ENCODE measurements at regions not wholly inside any gene's neighbourhood (a gene's known extent, or its start where the extent isn't known, plus 50 kb on each side); places are given as distances from the start of the nearest gene placed in this dataset.
"Not testable (repeated sequence)": the region's sequence is repeated elsewhere in the genome, so short reads cannot be mapped to it uniquely, and the experiment has no call there.

DNA sequence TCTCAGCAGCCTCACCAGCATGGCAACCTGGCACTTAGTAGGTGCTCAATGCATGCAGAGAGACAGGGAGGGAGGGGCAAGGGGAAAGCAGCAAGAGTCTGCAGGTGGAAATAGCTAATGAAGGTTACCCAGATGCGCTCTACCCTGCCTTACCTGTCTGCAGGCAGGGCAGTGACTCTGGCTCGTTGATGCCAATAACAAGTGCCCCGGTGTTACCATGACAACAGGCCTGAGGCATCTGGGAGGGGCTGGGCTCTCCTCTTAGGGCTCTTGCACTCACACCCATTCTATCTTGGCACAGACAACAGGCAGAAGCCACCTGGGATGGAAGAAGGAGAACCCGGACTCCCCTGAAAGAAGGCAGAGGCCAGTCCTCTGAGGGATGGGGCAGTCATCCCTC lies 896.0 kb downstream of the TUBA3C start:
- TF ChIP-seq, protein P1, sequence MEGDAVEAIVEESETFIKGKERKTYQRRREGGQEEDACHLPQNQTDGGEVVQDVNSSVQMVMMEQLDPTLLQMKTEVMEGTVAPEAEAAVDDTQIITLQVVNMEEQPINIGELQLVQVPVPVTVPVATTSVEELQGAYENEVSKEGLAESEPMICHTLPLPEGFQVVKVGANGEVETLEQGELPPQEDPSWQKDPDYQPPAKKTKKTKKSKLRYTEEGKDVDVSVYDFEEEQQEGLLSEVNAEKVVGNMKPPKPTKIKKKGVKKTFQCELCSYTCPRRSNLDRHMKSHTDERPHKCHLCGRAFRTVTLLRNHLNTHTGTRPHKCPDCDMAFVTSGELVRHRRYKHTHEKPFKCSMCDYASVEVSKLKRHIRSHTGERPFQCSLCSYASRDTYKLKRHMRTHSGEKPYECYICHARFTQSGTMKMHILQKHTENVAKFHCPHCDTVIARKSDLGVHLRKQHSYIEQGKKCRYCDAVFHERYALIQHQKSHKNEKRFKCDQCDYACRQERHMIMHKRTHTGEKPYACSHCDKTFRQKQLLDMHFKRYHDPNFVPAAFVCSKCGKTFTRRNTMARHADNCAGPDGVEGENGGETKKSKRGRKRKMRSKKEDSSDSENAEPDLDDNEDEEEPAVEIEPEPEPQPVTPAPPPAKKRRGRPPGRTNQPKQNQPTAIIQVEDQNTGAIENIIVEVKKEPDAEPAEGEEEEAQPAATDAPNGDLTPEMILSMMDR (IDR thresholded peaks at IDR 0.05): not testable (repeated sequence)
- TF ChIP-seq EZH2 (IDR thresholded peaks at IDR 0.05): not testable (repeated sequence)

Measured in neural progenitor cell (in vitro differentiated cells).